GM18520 (cell line): ENCODE measurements at regions not wholly inside any gene's neighbourhood (a gene's known extent, or its start where the extent isn't known, plus 50 kb on each side); places are given as distances from the start of the nearest gene placed in this dataset.
"Not testable (repeated sequence)": the region's sequence is repeated elsewhere in the genome, so short reads cannot be mapped to it uniquely, and the experiment has no call there.

Source experiments
- ATAC-seq: cut with Tn5 transposase; IDR thresholded peaks from one replicate; pipeline ENCODE4 v1.9.1; 2021; ENCODE audit not compliant: unreplicated experiment

DNA sequence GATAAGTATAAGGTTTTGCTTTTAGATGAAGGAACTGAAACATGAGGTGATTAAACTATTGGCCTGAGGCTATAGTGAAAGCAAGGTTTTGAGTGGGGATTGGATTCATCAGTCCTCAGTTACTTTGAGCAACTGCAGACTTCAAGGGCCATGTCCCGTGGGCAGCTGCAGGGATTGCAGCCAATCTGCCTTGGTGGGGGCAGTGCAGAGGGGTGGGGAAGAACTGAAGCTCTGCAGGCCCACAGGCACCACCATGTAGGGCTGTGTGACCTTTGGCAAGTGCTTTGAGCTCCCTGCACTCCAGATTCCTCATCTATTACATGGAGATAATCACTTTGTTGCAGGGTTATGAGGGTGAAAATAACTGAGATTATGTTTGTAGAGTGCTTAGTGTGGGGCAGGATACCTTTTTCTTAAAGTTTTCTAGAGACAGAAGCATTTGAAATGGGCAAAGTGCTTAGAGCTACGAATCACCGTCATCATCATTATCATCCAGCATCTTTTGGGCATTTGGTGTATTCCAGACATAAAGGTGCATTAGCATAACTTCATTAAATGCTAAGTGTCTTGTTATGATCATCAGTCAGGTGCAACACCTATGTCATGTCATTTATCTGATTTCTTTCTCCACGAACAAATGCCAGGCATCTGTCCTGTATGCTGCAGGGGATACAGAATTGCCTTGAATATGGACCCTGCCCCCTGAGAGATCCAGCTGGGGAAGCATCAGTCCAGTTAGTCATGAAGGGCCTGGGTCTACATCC is 72.1 kb upstream of the TENM4 start:
- no peak for ATAC-seq

- no peak for ATAC-seq
These were observed 70.1 kb upstream of the TENM4 start for GRCh38 chr11:79510960-79511359.

- ATAC-seq: no peak
These were observed 67.6 kb upstream of the TENM4 start for GRCh38 chr11:79508461-79508860.

- ATAC-seq: no peak
These were observed 66.9 kb upstream of the TENM4 start for GRCh38 chr11:79507706-79508105.

- ATAC-seq: no peak
These were observed 66.0 kb upstream of the TENM4 start for GRCh38 chr11:79506734-79507344.

GRCh38 chr11:79506124-79506523 is 65.3 kb upstream of the TENM4 start:
- no peak for ATAC-seq

GRCh38 chr11:79503028-79503427 is 62.2 kb upstream of the TENM4 start:
- no peak for ATAC-seq

GRCh38 chr11:79501707-79502106 is 60.9 kb upstream of the TENM4 start:
- no peak for ATAC-seq

- ATAC-seq: not testable (repeated sequence)
These were observed 59.1 kb upstream of the TENM4 start for GRCh38 chr11:79499929-79500328.

DNA sequence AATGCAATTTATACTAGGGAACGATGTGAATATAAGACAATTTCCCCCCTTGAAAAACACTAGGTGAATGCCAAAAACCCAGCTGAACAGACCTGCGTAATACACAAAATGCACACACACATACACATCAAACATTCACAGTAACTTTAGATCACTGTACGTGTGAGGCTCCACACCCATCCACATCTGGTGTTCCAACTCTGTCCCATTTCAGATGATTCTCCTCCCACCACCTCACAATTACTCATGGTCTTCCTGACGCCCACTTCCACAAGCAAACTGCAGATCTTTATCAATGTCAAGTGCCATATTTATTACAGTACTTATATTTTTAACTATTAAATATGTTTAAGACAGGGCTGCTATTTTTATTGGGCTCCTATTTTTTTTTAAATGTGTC is 57.8 kb upstream of the TENM4 start:
- ATAC-seq: no peak

DNA sequence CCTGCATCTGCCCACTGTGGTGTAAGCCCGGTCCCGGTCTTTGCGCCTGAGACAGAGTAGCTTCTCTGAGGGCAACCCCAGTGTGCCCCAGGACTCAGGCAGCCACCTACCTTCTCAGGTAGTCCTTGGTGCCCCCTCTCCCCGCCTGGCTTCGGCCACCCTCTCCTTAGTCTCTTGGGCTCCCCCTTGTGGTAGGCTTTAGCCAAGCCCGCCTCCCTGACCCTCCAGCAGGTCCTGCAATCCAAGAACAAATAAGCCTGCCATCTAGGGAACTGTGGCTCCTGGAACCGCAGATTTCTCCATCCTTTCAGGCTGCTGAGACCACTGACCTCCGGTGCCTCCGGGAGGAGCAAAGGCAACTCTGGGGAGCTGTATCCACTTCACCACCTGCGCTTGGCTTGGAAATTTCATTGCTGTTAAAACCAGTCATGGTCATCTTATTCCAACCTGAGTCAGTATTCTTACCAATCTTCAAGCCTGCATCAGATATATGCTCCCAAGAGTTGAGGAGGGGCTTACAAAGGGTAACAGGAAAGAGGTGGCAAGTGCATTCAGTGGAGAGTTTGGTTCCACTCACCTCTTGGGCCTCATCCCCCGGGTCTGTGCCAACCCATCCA is 52.8 kb upstream of the TENM4 start:
- no peak for ATAC-seq

GRCh38 chr11:79492008-79492407 is 51.2 kb upstream of the TENM4 start:
- ATAC-seq: no peak
